ENCODE measurements at regions not wholly inside any gene's neighbourhood (a gene's known extent, or its start where the extent isn't known, plus 50 kb on each side); places are given as distances from the start of the nearest gene placed in this dataset.

GRCh38 chr1:29597861-29598260 lies 361.5 kb downstream of the PTPRU start:
- BruUV-seq (replicated peaks) = no TSS peak
- Histone ChIP-seq H4K20me1 (ENCODE audit: insufficient read depth, low read length) (no peaks in the 10 kb centered on the region), H3K9ac (ENCODE audit: insufficient read depth, low read depth, low read length) (no peak overlapping the region), H3K36me3 (replicated peaks in 1 of 2; ENCODE audit: control insufficient read depth in 1 of 2, insufficient read depth in 2 of 2, low read length in 2 of 2) (no peaks in the 10 kb centered on the region), H3K4me3 (replicated peaks in 1 of 3; ENCODE audit: insufficient read depth in 1 of 3, low read depth in 2 of 3, low read length in 3 of 3) (no peak overlapping the region), H3K79me2 (ENCODE audit: insufficient read depth, low read length) (no peaks in the 10 kb centered on the region), H3K27me3 (ENCODE audit: control insufficient read depth in 1 of 2, insufficient read depth in 2 of 2, low read length in 2 of 2) (no peaks in the 10 kb centered on the region; a peak in 2 of 5 replicates), H3K9me3 (ENCODE audit: low read length) (no peaks in the 10 kb centered on the region), H3K27ac (ENCODE audit: extremely low read length, insufficient read depth, low read length) (no peak overlapping the region), H3K4me2 (ENCODE audit: low read depth, low read length) (no peak overlapping the region), H3K4me1 (ENCODE audit: insufficient read depth, low read length) (no peaks in the 10 kb centered on the region), H2AFZ (ENCODE audit: low read length) (no peak overlapping the region)
- POLR2A ChIA-PET = no interaction called here
- WGBS (ENCODE audit: low lambda C conversion rate) = 28% methylated on average over 5 of the region's 5 CpGs
- no peak for TF ChIP-seq DPF2 (CRISPR knock-in tag; IDR thresholded peaks at IDR 0.05; ENCODE audit: borderline replicate concordance, low read depth)
- TF ChIP-seq PITX1 (CRISPR knock-in tag; IDR thresholded peaks at IDR 0.05) = no peak
- TF ChIP-seq SP1 (IDR thresholded peaks at IDR 0.05) = no peak
- TF ChIP-seq SP1 (CRISPR knock-in tag; IDR thresholded peaks at IDR 0.05) = no peak
- TF ChIP-seq, protein P1, sequence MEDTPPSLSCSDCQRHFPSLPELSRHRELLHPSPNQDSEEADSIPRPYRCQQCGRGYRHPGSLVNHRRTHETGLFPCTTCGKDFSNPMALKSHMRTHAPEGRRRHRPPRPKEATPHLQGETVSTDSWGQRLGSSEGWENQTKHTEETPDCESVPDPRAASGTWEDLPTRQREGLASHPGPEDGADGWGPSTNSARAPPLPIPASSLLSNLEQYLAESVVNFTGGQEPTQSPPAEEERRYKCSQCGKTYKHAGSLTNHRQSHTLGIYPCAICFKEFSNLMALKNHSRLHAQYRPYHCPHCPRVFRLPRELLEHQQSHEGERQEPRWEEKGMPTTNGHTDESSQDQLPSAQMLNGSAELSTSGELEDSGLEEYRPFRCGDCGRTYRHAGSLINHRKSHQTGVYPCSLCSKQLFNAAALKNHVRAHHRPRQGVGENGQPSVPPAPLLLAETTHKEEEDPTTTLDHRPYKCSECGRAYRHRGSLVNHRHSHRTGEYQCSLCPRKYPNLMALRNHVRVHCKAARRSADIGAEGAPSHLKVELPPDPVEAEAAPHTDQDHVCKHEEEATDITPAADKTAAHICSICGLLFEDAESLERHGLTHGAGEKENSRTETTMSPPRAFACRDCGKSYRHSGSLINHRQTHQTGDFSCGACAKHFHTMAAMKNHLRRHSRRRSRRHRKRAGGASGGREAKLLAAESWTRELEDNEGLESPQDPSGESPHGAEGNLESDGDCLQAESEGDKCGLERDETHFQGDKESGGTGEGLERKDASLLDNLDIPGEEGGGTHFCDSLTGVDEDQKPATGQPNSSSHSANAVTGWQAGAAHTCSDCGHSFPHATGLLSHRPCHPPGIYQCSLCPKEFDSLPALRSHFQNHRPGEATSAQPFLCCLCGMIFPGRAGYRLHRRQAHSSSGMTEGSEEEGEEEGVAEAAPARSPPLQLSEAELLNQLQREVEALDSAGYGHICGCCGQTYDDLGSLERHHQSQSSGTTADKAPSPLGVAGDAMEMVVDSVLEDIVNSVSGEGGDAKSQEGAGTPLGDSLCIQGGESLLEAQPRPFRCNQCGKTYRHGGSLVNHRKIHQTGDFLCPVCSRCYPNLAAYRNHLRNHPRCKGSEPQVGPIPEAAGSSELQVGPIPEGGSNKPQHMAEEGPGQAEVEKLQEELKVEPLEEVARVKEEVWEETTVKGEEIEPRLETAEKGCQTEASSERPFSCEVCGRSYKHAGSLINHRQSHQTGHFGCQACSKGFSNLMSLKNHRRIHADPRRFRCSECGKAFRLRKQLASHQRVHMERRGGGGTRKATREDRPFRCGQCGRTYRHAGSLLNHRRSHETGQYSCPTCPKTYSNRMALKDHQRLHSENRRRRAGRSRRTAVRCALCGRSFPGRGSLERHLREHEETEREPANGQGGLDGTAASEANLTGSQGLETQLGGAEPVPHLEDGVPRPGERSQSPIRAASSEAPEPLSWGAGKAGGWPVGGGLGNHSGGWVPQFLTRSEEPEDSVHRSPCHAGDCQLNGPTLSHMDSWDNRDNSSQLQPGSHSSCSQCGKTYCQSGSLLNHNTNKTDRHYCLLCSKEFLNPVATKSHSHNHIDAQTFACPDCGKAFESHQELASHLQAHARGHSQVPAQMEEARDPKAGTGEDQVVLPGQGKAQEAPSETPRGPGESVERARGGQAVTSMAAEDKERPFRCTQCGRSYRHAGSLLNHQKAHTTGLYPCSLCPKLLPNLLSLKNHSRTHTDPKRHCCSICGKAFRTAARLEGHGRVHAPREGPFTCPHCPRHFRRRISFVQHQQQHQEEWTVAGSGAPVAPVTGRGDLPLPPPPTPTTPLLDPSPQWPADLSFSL (CRISPR knock-in tag; IDR thresholded peaks at IDR 0.05) = no peak
- TF ChIP-seq GZF1 (CRISPR knock-in tag; IDR thresholded peaks at IDR 0.05) = no peak
- no peak for TF ChIP-seq TAF15 (IDR thresholded peaks at IDR 0.05; ENCODE audit: low read depth, low read length, poor library complexity, severe bottlenecking)
- no peak for TF ChIP-seq TAF1 (CRISPR knock-in tag; IDR thresholded peaks at IDR 0.05)
- FAIRE-seq (no peak), DNase-seq (ENCODE audit: low spot score) (no peak), ATAC-seq (no peak)
- intact Hi-C loops (cut with micrococcal nuclease; ENCODE audit: unreplicated experiment) = no loop called here
- in situ Hi-C loops (cut with HindIII; ENCODE audit: extremely low pct_ligation_motif_present, low pct_unique_long_range_greater_than_20kb) = no loop called here
- CTCF ChIA-PET (ENCODE audit: low intra/inter-chr PET ratio, low total read pairs) = no interaction called here
